SHP77 treated with DMSO at 0.1 percent for 48 hours (cell line): ENCODE measurements at regions not wholly inside any gene's neighbourhood (a gene's known extent, or its start where the extent isn't known, plus 50 kb on each side); places are given as distances from the start of the nearest gene placed in this dataset.
"Not testable (repeated sequence)": the region's sequence is repeated elsewhere in the genome, so short reads cannot be mapped to it uniquely, and the experiment has no call there.

Source experiments
- DNase-seq: peaks from one replicate; lab custom pipeline; 2025; lab: John Stamatoyannopoulos, UW

DNA sequence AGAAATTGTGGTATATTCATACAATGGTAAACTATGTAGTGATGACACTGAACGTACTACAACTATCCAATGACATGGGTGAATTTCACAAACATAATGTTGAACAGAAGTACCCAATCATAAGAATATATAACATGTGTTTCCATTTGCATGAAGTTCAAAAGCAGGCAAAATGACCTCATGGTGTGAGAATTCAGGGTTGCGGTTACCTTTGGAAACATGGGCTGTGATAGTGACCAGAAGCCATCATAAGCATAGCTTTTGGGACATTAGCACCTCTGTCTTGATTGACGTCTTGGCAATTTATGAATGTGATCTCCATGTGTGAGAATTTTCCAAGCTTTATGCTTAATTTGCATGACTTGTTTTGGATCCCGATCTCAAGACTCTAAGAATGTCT lies 500.1 kb upstream of the JAG1 start:
- no peak for DNase-seq

DNA sequence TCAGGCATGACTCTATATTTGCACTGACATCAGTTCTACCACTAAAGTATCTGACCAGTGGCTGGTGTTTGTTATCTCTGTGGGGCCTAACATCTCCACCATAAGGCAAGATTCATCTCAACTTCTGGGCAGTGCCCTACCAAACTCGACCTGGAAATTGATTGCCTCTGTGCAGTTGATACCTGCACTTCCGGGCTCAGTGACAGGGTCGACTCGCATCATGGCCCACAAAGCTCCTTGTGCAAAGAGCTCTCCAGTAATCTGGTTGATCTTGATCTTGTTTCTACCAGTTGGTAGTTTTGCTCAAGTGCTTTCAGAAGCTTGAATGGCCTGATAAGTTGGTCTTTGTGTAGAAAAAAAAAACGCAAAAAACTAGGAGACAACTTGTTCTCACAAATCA lies 501.1 kb upstream of the JAG1 start:
- DNase-seq: no peak

DNA sequence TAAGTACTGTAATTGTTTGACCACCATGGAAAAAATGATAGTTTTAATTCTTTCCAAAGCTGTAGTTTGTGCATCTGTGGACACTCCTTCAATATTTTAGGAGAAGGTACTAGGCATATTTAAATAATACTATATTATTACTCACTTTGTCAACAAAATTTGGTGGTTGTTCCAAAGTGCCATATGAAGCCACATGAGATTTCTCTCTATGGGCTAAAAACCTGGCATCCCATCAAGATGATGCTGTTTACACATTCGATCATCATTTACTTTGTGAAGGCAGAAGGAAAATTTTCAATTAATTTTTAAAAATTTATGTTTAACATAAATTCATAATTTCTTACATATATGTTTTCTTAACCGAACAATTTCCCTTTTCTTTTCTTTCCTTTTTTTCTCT lies 502.6 kb upstream of the JAG1 start:
- no peak for DNase-seq

DNA sequence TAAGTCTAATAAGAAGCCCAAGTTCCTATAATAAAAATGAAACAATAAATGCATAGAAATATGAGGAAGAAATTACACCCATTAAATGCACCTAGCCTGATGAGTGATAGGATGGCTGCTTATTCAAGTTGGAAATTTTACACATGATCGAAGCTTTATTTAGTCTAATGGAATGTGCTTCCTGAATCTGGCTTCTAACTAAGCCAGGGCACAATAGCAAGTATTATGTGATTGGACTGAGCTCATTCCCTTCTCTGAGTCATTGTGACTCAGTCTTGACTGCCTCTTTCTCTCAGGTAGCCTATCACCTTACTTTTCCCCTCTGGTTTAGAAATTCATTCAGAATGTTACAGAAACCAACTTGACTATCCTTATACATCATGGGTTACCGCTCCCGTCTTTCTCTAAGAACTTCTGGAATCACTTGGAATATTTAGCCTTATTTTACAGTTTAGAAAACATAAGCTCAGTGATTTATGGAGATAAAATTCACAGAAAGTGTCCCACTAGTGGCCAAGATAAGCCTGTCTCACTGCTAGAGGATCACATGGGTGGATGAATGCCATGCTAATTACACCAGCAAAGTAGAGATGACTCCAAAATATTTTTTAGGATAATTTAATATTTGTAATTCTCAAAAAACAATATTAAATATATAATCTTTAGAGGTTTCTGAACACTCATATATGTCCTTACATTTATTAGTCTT lies 505.3 kb upstream of the JAG1 start:
- no peak for DNase-seq

DNA sequence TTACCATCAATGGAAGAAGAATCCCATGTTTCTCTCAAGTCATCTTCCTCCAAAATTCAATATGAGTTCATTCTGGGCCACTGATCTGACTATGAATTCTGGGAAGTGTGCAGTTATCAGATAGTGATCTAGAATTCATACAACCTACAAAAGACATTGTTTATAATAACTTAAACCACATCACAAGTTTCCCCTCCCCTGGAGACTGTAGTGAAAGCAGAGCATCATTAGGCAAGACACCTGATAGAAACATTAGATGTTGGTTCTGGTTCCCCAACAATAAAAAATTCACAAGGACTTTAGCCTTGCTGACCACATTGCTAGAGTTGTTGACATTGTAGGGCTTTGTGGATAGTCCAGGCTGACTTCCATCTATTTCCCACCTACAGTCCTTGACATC lies 506.4 kb upstream of the JAG1 start:
- no peak for DNase-seq

DNA sequence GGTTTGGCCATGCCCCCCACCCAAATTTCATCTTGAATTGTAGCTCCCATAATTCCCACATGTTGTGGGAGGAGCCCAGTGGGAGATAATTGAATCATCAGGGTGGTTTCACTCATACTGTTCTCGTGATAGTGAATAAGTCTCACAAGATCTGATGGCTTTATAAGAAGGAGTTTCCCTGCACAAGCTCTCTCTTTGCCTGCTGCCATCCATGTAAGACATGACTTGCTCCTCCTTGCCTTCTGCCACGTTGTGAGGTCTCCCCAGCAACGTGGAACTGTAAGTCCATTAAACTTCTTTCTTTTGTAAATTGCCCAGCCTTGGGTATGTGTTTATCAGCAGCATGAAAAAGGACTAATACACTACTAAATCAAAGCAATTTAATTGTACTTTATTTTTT lies 507.3 kb upstream of the JAG1 start:
- not testable (repeated sequence) for DNase-seq

DNA sequence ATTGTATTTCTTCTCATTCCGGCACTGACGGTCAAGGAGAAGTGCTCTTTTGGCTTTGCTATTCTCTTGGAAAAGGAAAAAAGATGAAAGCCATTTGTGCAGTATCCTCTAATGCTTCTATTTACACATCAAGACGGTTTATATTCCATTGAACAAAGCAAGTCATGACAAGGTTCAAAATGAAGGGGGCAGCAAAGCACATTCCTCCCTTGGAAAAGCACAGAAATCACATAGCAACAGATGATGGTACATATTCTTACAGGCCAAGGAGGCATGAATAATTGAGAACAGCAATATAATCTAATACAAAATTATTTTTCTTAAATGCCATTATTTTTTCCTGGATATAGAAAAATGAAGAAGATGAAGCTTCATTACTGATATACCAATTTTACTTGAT lies 508.2 kb upstream of the JAG1 start:
- DNase-seq: no peak

DNA sequence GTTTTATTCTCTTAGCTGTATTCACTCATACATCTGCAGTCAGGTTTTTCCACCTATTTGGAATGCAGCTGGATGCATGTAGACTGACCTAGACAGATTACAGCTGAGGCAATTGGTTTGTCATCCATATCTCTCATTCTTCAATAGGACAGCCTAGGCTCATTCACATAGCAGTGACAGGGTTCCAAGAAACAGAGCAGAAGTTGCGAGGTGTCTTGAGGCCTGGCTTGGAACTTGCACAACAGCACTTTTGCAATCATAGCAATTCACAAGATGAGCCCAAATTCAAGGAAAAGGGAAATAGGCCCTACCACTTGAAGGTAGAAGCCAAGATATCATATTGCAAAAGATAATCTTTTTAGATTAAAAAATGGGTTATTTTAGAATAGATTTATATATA lies 508.9 kb upstream of the JAG1 start:
- no peak for DNase-seq

DNA sequence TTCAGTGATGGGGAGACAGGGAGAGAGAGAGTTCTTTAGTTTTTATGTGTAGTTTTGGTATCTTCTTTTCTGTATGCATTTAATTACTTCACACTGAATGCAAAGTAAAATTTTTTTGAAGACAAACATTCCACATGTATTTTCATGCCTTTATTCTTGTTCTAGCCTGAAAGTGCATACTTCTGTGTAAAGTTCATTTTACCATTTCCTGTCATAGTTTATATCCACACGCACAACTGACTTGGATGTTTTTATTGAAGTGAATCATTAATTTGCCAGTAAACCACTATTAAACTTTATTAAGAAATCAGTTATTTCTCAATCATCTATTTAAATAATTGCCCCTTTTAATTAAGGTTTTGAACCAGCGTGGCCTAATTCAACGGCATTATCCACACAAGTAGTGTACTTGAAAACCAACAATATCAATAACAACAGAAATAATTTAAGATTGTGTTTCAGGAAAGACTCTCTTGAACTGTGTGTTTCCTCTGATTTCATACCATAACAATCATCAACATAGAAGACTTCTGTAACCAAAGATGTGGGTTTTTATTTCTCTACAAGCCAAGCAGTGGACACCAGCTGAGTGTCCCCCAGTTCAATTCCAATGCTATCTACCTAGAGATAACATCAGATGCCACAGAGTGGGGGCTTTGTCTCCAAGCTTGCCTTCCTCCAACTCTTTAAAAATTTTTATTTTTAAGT lies 512.7 kb upstream of the JAG1 start:
- no peak for DNase-seq

DNA sequence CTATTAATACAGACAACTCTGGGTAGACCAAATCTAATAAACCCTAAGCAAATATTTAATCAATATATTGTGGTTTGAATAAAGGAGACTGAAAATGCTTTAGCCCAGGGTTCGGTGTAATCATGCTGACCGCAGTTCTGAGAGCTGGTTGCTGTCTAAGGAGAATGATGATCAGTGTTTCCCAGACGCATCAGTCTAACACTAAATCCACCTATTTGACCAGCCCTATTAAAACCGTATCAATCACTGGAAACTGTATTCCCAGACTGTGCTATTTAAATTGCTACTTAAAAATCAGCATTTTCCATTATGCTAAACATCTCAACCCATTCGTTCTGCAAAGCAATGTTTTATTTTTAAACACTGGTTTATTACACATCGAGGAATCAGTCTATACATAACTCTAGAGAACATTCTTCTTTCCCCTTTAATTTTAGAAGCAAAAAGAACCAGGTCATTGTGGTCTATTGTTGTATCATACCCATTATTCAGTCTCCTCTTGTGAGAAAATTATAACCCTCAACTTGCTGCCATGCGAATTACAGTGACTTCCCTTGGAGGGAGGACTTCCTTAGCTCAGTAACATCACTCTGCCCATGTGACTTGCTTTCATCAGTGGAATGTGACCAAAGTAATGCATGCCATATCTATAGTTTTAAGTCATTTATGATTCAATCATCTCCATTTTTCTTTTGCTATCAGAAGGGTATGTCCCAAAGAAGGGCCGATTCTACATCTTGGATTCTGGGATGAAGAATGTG lies 515.2 kb upstream of the JAG1 start:
- no peak for DNase-seq

DNA sequence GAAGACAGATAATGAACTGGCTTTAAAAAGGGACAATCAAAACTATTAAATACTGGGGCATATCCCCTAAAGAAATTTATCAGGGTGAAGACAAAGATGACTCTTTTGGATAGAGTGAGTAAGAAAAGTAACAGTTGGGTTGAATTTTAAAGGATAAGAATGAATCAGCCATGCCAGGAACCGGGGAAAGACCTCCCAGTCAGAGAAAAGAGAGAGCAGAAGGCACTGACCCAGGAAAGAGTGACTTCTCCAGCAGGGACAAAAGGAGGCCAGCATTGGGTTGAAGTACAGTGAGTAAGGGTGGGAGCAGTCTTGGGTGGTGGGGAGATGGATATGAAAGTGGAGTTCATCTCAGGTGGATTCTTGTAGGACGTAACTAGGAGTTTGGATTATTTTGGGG lies 516.9 kb upstream of the JAG1 start:
- no peak for DNase-seq

DNA sequence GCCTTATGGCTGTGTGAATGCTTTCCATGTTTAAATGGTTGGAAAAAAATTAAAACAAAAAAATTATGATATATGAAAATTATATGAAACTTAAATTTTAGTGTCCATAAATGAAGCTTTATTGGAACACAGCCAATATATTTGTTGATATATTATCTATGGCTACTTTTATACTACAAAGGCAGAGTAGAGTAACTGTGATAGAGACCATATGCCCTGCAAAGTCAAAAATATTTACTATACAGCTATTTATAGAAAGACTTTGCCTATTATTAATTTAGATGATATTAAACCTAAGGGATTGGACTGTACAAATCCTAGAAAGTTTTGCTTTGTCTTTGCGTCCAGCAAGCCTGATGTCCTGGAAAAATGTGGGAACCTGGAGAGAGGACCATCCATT lies 518.3 kb upstream of the JAG1 start:
- DNase-seq: no peak

DNA sequence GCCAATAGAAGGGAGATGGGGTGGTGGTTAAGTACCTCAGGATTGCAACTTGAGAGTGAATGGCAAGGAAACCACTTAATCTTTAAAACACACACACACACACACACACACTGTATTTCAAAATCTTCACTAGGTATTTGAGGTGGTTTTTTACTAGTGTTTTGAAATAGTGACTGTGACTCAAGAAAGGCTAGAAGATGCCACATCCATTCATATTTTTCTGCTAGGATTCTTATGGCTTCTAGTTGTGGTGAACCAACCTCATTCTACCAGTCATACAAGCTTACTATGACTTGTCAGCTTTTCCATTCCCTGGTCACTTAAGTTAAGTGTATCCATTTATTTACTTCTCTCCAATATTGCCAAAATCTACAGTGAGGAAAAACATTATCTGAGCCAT lies 519.4 kb upstream of the JAG1 start:
- DNase-seq: no peak

DNA sequence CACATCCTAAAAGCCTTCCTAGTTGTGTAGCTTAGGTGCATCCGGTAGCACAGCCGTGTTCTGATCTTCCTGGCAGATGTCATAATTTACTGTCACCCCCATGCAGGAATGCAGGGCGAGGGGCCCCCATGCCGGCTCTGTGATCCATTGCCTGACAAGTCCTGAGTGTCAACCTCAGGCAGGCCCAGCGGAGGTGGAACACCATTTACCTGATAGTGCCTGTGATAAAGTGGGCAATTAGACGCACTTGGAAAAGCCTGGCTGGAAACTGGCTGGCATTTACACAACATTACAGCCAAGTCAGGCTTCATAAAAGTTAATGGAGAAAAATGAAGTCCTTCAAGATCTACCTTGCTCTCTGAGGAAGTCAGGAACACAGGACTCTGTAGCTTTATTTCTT lies 521.4 kb upstream of the JAG1 start:
- no peak for DNase-seq

DNA sequence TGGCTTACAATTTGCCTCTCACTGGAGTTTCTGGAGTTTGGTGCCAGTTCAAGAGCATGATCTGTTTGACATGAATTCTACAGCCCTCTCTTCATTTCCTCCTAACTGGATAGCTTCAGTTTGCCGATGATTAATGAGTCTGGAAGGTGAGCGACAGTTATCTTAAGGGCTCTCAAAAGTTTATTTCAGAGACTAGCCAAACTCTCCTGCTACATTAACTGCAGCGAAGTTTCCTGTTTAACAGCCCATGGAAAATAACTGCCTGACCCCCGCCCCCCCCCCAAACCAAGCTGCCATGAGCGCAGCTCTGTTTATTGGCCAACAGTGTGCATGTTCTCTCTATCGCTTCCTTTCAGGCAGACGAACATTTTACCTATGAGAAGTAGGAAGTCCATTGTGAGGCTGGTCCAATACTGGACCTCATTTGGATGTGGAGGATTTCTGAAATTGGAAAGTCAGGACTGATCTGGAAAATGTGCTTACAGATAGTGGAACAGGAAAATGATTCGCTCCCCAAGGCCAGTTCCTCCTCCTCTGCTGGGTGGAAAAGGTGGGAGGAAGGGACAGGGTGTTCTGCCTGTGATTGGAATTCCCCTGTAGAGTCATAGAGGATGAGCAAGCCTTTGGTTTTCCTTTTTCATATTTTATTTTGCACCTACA lies 522.2 kb upstream of the JAG1 start:
- DNase-seq: no peak

DNA sequence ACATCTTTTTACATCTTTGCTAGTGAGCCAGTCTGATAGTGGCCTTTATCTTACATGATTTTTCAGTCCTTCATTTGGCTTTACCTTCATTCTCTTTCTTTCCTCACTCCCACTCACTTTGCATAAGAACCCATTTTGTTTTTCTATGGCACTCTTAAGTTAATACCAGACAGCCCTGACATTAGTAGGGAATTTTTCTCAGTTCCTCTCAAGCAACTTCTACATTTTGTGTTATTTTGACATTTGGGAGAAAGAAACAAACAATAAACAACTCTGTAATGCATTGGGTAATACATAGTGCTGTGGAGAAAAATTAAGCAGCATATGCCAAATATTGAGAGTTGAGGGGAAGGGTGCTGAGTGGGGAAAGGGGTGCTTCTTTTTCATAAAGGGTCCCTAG lies 524.1 kb upstream of the JAG1 start:
- no peak for DNase-seq

DNA sequence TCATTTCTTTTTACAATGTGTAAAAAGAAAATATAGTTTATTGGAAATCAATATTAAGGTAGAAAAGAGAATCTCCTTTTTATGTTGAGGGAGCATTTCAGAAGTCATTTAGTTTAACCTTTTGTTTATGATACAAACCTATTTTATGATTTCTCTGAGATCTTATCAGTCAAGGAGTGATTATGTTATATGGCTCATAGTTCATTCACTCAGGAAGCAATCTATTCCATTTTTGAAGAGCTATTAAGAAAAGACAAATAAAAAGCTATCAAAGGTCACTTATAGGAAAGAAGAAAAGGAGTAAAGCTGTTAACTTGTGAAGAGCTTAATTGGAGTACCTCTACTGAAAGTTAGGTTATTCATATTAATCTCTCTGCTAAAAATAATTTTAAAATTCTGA lies 526.6 kb upstream of the JAG1 start:
- no peak for DNase-seq

DNA sequence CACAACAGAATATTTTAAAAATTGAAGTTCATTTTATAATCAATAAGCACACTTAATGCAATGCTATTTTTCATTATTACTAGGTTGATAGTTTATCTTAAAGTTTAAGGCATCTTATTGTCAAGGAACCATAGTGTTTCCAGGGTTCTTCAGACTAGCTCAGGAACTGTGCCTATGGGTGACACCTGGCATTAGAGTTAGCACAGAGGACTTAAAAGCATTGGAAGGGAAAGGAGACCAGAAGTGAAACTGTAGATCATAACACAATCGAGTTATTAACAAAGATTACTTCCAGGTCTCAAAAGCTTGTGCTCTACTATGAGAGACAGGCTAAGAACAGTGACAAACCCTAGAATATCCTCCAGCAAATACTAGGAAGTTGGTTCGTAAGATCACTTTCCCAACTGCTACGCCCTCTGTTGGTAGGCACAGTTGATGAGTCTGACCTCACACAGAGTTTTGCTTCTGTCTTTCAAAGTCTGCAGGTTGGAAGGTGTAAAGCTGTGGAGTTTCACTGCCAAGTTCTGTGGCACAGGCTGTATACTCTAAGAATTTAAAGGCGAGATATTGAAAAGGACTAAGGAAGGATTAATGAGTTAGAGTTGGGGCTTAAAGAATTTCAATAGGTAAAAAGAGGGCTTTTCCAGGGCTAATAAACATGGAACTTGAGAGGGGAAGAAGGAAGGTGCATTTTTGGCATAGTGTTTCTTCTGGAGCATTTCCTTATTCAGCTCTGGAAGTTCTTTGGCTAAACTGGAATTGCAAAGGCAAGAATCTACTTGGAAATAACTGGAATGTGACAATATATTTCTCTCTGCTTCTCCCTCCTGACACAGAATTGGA lies 531.3 kb upstream of the JAG1 start:
- DNase-seq: peak; percentile 43

DNA sequence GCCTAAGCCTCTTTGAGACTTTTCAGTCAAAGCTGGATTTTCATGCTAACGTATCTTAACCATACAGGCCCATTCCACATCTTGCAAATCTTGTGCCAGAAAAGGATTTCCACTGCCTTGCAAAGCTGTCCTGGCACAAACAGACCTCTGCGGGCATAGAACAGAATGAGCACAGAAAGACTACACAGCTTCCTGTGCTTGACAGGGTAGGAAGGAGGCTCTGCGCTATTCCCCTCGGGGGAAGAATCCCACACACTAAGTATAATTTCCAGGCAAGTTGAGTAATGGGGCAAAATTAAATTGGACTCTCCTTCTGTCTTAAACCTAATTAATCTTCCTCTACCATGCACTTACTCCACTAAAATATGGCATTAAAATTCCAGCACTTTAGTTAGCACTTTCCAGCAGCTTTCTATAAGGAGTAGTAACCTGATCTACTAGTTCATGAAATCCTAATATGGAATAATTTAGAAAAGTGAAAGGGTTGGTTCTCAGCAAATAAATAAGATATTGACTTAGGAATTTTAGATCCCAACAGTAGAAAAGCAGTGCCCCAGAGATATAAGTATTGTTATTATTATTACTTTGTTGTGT lies 532.1 kb upstream of the JAG1 start:
- DNase-seq: no peak

DNA sequence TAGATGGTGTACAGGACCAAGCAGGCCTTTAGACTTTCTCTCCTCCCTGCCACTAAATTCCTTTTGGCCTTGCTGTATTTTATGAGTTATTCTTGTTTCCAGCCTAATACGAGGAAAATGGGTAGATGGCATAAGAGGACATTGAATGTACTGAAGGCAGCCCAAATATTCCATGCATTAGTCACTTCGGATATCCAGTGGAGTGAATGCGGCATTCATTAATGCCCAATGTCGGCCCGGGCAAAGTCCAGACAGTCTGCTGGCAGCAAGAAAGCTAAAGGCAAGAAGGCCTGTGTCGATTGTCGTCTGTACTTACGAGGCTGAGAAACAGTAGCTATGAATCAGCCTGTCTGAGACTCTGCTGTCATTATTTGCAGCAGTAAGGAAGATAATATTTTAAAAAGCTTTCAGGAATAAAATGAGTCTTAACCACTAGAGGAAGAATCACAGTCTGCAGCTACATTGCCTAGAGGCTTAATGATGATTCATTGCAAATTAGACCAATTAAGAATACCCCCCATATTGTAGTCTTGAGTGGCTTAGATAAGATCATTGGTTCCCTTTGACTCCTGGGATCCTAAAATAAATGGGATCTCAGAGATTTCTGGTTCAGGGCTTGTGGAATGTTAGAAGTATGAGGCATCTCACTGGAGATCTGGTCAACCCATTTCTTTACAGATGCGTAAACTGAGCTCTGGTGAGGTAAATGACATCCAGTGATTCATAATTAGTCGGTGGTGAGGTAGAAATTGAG lies 534.1 kb upstream of the JAG1 start:
- no peak for DNase-seq

DNA sequence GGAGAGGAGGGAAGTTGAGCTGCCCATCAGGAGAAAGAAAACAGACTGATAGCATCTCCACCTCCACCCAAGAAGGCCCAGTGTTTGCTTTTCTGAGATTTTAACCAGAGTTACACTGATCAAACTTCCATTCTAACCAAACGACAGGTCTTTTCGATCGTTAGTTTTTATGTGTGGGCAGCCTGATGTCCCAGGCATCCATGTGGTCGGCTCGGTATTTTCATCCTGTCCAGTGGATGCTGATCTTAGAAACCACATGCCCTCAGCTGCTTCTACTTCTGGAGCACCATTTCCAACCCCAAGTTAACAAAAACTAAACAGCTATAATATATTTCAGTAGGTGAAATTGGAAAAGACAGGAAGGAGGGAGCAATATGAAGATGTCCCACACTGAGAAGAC lies 536.8 kb upstream of the JAG1 start:
- no peak for DNase-seq
